ENCODE measurements at regions not wholly inside any gene's neighbourhood (a gene's known extent, or its start where the extent isn't known, plus 50 kb on each side); places are given as distances from the start of the nearest gene placed in this dataset.

DNA sequence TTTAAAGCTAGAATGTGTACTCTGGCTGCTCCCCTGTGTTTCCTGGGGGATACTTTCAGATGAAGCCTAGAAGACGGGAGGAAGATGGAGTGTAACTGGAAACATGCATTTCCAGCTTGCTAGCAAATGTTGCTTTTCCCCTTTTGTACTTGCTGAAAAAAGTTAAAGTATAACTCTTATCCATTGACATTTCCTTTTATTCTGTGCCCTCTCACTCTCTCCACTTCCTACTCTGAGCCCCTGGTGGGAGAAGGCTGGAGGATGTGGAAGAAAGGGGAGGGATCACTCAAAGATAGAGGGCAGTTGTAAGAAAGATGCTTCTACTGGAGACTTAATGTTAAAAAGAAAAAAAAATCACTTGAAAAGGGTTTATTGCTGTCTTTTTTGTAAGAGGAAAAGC is 396.5 kb downstream of the DTHD1 start:
- WGBS, 2 donors: 59 to 64% methylated on average over 1 of the region's 1 CpG
- H3K27ac ChIP-seq: no peak overlapping the region
- H3K36me3 ChIP-seq (ENCODE audit: low read depth, missing control alignments): no peaks in the 10 kb centered on the region
- H3K4me1 ChIP-seq: no peaks in the 10 kb centered on the region
- H3K9me3 ChIP-seq: no peaks in the 10 kb centered on the region
- DNase-seq: no peak
- no peaks in the 10 kb centered on the region for H3K27me3 ChIP-seq
- TF ChIP-seq CTCF (IDR thresholded peaks at IDR 0.05) (no peak), POLR2A (IDR thresholded peaks at IDR 0.05) (no peak)
- H3K4me3 ChIP-seq: no peak overlapping the region
- intact Hi-C loops (cut with DNase I; ENCODE audit: low total_unique reads): no loop called here

- Histone ChIP-seq H3K36me3 (ENCODE audit: low read depth, missing control alignments) (no peaks in the 10 kb centered on the region), H3K4me1 (no peaks in the 10 kb centered on the region), H3K27ac (no peak overlapping the region), H3K27me3 (no peaks in the 10 kb centered on the region), H3K9me3 (no peaks in the 10 kb centered on the region), H3K4me3 (no peak overlapping the region)
- 93 to 100% methylated on average over 1 of the region's 1 CpG for WGBS, 2 donors
- no peak for TF ChIP-seq CTCF (IDR thresholded peaks at IDR 0.05)
- TF ChIP-seq POLR2A (IDR thresholded peaks at IDR 0.05): no peak
- intact Hi-C loops (cut with DNase I; ENCODE audit: low total_unique reads): no loop called here
- no peak for DNase-seq
Measured at GRCh38 chr4:36687681-36688080, 406.3 kb downstream of the DTHD1 start.

- Histone ChIP-seq H3K27me3 (no peaks in the 10 kb centered on the region), H3K4me1 (no peaks in the 10 kb centered on the region), H3K36me3 (ENCODE audit: low read depth, missing control alignments) (no peaks in the 10 kb centered on the region), H3K9me3 (no peaks in the 10 kb centered on the region), H3K27ac (no peak overlapping the region), H3K4me3 (no peak overlapping the region)
- TF ChIP-seq POLR2A (IDR thresholded peaks at IDR 0.05): no peak
- intact Hi-C loops (cut with DNase I; ENCODE audit: low total_unique reads): no loop called here
- no peak for DNase-seq
- WGBS, 2 donors: 81 to 90% methylated on average over 4 of the region's 4 CpGs
Measured at GRCh38 chr4:36692586-36692985, 411.2 kb downstream of the DTHD1 start.

GRCh38 chr4:36702245-36702644 is 420.8 kb downstream of the DTHD1 start:
- TF ChIP-seq CTCF (IDR thresholded peaks at IDR 0.05): no peak
- TF ChIP-seq POLR2A (IDR thresholded peaks at IDR 0.05): no peak
- no peak for DNase-seq
- Histone ChIP-seq H3K9me3 (no peaks in the 10 kb centered on the region), H3K36me3 (ENCODE audit: low read depth, missing control alignments) (no peaks in the 10 kb centered on the region), H3K27ac (no peak overlapping the region), H3K4me1 (no peaks in the 10 kb centered on the region), H3K27me3 (no peaks in the 10 kb centered on the region), H3K4me3 (no peak overlapping the region)
- intact Hi-C loops (cut with DNase I; ENCODE audit: low total_unique reads): no loop called here
- 100% methylated on average over 1 of the region's 1 CpG for WGBS, 2 donors

GRCh38 chr4:36704289-36704688 is 422.9 kb downstream of the DTHD1 start:
- no peaks in the 10 kb centered on the region for H3K4me1 ChIP-seq

More at GRCh38 chr4:36704289-36704688, 422.9 kb downstream of the DTHD1 start:
- no peak for DNase-seq
- H3K27ac ChIP-seq: no peak overlapping the region
- H3K4me3 ChIP-seq: no peak overlapping the region
- no peaks in the 10 kb centered on the region for H3K36me3 ChIP-seq (ENCODE audit: low read depth, missing control alignments)
- no peaks in the 10 kb centered on the region for H3K27me3 ChIP-seq
- intact Hi-C loops (cut with DNase I; ENCODE audit: low total_unique reads): no loop called here
- TF ChIP-seq CTCF (IDR thresholded peaks at IDR 0.05): no peak
- no peak for TF ChIP-seq POLR2A (IDR thresholded peaks at IDR 0.05)
- no peaks in the 10 kb centered on the region for H3K9me3 ChIP-seq
